HG02763 (cell line): ENCODE measurements at regions not wholly inside any gene's neighbourhood (a gene's known extent, or its start where the extent isn't known, plus 50 kb on each side); places are given as distances from the start of the nearest gene placed in this dataset.
"Not testable (repeated sequence)": the region's sequence is repeated elsewhere in the genome, so short reads cannot be mapped to it uniquely, and the experiment has no call there.

Experiments
- ATAC-seq: cut with Tn5 transposase; IDR thresholded peaks from one replicate; pipeline ENCODE4 v1.9.1; 2021; ENCODE audit warnings: mild to moderate bottlenecking, moderate library complexity; ENCODE audit not compliant: unreplicated experiment

DNA sequence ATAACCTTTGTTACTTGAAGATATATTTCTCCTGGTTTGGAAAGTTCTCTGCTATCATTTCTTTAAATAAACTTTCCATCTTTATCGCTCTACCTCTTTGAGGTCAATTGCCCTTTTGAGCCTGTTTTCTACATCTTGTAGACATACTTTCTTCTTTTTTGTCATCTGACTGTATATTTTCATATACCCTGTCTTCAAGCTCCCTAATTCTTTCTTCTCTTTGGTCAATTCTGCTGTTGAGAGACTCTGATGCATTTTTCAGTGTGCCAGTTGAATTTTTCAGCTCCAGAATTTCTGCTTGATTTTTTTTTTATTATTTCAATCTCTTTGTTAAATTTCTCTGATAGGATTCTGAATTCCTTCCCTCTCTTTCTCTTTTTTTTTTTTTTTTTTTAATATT, 511.2 kb upstream of the GRAMD2B start:
- ATAC-seq = no peak

DNA sequence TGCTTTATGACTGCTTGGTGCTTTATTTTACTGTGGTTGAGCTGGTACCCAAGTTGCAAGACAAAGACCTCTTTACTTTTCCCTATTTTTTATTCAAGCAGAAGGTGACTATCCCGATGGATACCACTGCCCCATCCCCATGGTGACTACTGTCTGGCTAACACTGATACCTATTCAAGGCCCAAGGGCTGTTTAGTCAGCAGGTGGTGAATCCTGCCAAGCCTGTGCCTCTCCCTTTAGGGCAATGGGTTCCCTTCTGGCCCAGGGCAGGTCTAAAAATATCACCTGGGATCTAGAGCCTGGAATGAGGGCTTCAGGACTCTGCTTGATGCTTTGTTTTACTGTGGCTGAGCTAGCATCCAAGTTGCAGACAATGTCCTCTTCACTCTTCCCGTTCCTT, 510.0 kb upstream of the GRAMD2B start:
- no peak for ATAC-seq

DNA sequence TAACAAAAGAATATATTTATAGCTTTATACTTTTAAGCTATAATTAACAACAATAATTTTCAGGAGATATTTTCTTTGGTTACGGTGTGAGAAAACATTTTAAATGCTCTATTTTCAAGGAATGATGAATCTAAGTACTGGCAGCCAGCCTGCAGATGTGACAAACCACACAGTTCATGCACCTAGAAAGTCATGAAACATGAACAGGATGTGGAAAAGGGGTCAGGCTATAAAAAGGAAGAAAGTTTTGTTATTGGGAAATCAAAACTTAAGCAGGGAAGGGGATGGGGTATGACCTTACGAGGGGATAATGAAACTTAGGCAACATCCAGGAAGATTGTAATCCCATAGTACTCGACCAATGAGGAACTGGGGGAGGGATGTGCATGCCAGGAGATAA, 508.7 kb upstream of the GRAMD2B start:
- ATAC-seq = no peak

DNA sequence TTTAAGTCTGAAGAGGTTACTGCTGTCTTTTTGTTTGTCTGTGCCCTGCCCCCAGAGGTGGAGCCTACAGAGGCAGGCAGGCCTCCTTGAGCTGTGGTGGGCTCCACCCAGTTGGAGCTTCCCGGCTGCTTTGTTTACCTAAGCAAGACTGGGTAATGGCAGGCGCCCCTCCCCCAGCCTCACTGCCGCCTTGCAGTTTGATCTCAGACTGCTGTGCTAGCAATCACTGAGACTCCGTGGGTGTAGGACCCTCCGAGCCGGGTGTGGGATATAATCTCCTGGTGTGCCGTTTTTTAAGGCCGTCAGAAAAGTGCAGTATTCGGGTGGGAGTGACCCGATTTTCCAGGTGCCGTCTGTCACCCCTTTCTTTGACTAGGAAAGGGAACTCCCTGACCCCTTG, 499.3 kb upstream of the GRAMD2B start:
- not testable (repeated sequence) for ATAC-seq

DNA sequence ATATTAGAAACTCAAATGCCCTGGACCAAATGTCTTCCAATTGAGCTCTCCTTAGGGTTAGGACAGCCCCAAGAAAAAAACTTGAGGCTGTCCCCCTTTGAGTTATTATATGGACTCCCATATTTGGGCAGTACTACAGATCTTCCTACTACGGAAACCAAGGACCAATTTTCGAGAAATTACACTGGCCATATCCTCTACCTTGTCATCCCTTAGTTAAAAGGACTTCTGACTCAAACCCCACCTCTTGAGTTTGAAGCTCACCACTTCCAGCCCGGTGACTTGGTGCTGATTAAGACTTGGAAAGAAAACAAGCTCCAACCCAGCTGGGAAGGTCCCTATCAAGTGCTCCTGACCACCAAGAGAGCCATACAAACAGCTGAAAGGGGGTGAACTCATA, 497.0 kb upstream of the GRAMD2B start:
- ATAC-seq = no peak

DNA sequence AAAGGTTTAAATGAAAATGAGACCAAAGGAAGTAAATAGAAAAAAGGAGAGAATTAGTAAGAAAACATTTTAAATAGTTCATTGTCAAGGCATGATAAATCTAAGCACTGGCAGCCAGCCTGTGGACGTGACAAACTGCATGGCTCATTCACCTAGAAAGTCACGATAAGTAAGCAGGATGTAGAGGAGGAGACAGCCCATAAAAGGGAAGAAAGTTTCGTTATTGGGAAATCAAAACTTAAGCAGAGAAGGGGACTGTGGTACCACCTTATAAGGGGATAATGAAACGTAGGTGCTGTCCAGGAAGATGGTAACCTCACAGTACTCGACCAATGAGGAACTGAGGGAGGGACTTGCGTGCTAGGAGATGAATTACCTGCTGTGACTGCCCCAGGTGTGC, 494.5 kb upstream of the GRAMD2B start:
- no peak for ATAC-seq

DNA sequence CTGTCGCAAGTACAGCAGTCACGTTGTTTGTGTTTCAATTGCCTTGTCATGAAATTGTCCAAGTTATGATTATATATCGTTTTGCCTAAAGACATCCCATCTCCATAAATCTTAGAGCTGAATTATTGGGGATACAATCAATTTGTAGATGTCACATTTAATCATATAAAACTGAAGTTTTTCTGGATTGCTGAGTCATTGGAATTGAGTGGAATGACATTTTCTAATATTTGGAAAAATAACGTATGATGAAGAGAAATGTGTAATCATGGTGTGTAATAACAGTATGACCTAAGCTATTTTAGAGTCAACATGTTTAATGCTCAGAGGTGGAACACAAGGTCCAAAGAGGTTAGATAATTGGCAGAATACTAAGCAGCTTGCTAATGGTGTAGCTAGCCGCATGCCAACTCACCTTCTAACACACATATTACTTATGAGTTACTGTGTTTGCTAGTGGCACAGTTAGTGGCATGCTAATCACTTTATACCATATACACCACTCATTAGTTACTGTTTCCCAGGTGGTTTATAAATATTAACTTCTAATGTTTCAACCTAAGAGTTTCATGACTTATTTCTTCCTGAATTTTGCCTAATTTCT, 473.1 kb upstream of the GRAMD2B start:
- ATAC-seq = no peak

DNA sequence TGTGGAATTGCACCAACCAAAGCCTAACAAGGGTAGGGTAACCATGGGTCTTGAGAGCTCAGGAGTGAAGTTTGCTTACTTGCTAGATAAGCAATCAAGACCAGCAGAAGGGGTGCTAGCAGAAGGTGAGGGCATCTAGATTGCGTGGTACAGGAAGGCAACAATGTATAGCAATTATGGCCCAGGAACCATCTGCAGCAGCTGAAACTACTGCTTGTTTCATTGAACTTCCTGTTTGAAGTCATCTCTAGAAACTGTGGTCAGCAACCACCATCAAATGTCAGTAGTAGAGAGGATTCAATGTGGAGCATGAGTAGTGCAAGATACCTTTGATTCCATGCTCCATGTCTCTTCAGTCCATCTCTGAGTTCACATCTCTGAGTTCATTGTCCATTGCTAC, 462.1 kb upstream of the GRAMD2B start:
- ATAC-seq = peak; percentile 99

DNA sequence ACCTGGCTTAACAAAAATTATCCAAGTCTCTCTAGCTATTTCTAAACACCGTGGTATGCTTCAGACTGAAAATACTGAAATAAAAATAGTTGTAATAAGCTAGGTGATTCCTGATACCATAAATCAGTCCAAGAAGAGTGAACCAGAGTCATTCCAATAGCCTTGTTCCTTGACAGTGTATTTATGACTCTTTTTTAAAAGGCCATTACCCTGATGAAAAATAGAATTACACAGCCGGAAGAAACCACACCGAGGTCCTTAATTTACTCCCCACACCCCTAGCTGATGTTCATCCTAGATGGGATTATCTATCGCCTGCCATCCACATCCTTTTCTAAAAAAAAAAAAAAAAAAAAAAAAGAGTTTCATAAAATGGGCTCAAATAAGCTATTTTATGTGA, 457.6 kb upstream of the GRAMD2B start:
- no peak for ATAC-seq

DNA sequence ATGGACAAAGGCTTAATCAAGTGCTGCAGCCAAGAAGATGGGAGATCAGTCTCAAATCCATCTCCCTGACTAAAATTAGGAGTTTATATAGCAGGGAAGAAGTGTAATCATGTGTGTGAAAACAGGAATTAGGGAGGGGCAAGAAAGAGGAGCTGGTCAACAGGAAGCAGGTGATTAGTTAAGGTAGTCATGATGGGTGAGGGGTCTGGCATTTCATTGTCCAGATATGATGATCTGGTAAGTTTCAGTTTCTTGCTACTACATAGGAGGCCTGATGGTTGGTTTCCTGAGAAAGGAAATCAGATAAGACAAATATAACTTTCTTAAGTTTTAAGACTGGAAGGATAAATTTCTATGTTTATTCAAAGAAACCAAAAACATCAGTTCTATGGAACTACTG, 455.6 kb upstream of the GRAMD2B start:
- ATAC-seq = no peak

DNA sequence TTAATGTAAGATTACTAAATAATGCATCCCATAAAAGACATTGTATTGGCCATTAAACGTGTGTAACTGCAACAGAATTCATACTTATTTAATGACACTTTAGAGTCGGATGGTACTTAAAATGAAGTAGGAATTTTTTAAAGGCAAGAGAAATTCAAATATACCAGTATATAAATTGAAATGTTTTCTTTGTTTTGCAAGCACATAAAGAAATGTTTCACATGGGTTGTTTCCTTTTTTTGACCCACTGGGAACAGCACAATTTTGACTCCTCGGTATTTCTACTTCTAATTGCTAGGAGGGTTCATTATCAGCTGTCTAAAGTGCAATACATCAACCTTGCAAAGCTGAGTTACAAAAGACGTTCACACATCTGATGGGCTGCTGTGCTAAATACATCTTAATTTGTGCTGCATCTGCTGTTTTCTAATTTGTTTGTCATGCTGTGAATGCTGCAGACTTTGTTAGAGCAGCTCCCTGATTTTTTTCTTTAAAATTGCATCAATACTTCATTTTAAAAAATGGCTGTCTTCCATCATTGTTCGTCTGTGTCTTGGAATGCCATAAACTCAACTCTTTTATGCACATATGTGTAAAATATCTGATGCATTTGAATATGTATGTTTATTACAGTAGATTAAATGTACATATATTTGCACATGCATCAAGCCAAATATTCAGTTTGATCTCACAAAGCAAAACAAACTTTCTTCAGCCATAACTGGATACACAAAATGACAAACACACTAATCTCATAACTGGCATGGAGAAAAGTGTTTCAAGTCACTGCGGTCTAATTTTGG, 454.0 kb upstream of the GRAMD2B start:
- ATAC-seq = no peak

DNA sequence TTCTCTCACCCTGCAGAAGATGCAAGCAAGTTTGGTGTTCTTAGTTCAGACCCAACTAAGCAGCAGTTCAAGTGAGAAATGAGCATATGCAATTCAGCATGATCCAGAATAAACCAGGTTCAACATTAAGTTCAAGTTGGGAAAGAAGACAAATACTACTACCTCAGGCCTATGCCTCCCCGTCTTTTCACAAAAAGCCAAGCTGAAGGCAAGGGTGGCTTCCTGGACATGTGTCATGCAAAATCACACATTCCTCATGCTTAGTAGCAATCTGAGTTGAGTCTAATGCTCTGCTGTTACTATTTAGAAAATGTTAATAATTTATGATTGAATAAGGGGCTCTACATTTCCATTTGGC, 453.4 kb upstream of the GRAMD2B start:
- ATAC-seq = no peak

DNA sequence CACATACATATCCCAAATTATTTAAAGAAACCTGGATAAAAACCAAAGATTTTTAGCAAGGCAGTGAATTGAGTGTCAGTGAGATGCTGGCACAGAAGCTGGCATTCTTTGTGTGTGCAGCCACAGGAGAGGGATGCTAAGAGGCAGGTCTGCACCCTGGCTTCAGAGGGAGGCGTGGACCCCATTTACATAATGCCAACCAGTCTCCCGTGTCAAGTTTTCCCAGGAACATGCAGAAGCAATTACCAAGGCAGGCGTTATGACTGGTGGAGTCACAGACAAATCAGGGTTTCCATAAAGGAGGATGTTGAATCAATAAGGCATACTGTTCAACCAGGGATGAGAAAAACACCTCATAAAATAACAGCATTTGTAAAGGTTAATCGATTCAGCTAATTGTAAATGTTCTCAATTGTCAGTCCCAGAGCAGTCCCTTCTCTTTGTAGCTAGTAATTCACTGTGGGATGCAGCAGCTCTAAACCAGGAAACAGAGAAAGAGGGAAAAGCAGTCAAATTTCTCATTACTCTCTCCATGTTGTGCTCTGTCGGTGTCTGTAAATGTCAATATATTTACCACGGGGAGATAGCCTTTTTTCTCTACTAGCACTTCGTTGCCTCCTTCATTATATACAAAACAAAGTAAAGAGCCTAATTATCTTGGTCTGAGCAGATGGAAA, 452.4 kb upstream of the GRAMD2B start:
- no peak for ATAC-seq

DNA sequence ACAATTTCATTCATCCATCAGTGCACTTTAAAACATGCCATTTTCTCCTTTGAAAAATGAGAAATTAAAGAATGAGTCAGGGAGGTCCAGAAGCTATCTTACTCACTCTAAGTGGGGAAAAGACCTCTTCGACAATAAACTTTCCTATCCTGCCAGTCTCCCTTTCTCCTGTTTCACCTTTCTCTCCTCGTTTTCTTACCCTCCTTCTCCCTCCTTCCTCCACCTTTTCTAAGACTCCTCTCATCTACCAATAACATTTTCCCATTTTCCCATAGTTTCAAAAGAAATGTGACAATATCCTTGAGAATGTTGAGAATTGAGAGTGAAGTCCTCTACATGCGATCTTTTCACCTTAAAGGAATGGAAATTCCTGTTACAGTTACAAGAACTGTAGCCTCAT, 450.5 kb upstream of the GRAMD2B start:
- no peak for ATAC-seq

DNA sequence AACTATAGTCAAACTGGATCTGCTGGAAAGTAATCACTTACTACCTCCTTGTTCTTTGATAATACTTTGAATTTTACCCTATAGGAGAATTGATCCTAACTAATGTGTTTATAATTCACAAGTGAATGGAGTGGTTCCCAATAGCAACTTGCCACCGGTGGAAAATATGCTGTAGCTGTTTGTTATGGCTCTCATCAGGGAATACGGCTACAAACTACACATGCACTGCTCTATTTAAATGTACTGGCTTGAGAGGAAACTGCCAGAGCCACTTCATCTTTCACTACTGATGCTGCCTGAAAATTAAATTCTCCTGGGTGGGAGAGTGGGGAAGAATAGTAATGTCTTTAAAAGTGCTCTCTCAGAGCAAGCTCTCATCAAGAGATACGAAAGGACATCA, 448.5 kb upstream of the GRAMD2B start:
- ATAC-seq = no peak

DNA sequence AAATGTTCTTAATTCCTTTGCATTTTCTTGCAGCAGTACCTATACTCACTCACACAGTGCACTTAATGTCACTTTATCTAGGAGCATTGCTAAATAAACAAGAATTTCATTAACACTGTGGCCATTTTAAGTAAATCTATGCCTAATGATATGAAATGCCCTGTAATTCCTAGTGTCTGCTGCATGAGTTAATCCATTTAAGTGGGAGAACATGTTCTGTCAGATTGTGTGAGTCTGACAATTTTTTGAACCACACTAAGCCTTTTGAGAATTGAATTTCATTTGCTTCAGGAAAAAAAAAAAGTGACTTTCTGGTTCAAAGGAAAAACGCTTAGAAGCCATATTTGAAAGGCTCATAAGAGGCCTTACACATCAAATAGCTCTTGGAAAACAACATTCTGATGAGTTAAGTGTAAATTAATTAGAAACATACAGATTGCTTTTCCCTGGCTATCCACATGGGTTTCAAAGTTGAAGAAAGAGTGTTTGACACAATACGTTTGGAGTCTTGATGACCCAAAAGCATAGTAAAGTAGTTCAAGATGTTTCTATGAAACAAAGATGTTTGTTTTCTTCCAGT, 446.7 kb upstream of the GRAMD2B start:
- no peak for ATAC-seq

DNA sequence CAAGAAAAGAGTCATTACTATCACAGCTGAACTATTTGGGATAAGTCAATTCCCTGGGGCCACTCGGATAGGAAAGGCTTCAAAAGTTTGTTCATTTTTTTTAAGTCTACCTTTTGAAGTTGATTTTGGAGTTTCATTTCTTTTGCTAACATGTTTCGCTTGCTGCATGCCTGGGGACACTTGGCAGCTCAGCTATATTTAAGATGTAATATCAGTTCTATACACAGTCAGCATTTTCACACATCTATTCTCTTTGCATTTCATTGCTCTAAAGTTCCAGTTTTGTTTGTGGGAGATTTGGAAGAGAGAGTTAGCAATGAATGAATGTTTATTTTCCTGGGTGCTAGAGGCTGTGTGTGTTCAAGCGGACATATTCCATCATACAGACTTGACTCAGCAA, 445.2 kb upstream of the GRAMD2B start:
- ATAC-seq = no peak

DNA sequence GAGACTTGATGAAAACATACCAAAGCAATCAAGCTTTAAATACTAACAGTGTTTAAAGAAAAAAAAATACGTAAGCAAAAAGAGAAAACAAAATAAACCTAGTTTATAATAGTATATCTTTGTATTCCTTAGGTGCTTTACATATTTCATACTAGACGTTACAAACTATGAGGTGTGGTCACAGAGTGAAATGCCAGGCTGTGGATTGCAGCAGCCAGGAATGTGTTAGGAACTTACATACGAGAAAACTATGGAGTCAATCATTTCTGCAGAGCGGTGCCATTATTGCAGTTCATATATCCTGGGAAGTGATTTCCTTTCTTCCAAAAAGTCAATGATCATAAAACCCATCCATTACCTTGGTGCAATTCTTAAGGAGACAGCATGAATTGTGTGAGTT, 443.6 kb upstream of the GRAMD2B start:
- ATAC-seq = no peak

DNA sequence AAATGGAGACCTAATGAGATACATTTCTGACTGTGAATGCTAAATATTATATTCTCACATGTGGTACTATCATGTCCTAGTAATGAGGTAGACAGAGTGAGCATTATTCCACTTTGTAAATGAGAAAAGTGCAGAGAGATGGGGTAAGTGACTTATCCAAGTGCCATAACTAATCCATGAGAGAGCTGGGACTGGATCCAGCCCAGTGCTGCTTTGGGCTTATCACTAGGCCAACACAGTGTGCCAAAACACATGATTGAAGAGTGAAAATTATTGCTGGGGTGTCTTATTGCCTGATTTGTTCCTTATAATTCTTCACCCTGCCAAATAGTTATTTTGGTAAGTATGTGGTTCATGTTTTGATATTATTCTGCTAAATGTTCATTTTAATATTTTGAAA, 442.2 kb upstream of the GRAMD2B start:
- no peak for ATAC-seq

DNA sequence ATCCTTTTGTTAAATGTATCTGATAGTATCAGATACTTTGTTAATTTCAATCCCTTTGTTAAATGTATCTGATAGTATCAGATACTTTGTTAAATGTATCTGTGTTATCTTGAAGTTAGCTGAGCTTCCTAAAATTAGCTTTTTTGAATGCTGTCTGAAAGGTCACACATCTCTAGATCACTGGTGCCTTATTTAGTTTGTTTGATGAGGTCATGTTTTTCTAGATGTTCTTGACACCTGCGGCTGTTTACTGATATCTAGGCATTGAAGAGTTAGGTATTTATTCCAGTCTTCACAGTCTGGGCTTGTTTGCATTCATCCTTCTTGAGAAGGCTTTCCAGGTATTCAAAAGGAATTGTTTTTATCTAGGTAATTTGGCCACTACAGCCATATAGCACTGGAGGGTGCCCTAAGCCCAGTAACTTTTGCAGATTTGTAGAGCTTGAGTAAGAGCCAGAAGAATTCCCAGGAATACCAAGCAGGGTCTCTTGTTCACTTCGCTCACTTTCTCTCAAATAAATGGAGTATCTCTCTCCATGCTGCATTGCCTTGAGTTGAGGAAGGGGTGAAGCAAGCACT, 435.4 kb upstream of the GRAMD2B start:
- no peak for ATAC-seq

DNA sequence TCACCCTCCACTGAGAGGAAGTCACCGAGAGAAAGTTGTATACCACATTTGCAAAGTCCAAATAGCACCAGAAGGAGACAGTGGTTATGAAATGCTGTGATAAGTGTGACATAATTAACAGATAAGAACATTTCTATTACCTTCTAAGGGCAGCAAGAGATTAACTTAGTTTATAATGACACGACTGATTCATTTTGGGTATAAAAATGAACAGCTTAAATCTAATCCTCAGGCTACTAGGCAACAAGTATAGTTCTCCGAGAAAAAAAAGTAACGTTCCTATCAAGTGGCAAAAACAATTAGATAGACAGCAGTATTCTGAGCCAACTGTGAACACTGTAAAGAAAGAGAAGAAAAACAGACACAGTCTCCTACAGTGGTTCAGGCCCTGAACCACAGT, 431.2 kb upstream of the GRAMD2B start:
- ATAC-seq = no peak
